DOHH2 (cell line): ENCODE measurements at regions not wholly inside any gene's neighbourhood (a gene's known extent, or its start where the extent isn't known, plus 50 kb on each side); places are given as distances from the start of the nearest gene placed in this dataset.

Experiments
- H3F3A ChIP-seq: fragments of 200-600 bp; sonication (generic), shearing (Covaris generic); 2 replicates; pipeline ENCODE4 v1.6.0; 2016; ENCODE audit warnings: antibody characterized with exemption, mild to moderate bottlenecking; ENCODE audit not compliant: control insufficient read depth, insufficient read depth
- H3K27ac ChIP-seq: fragments of 200-600 bp; sonication (generic); 2 replicates; pipeline ENCODE4 v1.5.1; 2014; ENCODE audit warnings: low read depth, mild to moderate bottlenecking, low read length, moderate library complexity
- H3K27me3 ChIP-seq: fragments of 200-600 bp; sonication (generic); 2 replicates; pipeline ENCODE4 v1.6.1; 2014; ENCODE audit warnings: mild to moderate bottlenecking, low read length, mixed read lengths; ENCODE audit not compliant: control insufficient read depth
- H3K36me3 ChIP-seq: fragments of 200-600 bp; sonication (generic); 2 replicates; pipeline ENCODE4 v1.6.1; 2014; ENCODE audit warnings: mild to moderate bottlenecking, low read length, moderate library complexity, mixed read lengths; ENCODE audit not compliant: control insufficient read depth
- H3K4me1 ChIP-seq: fragments of 200-600 bp; sonication (generic); 2 replicates; pipeline ENCODE4 v1.6.1; 2014; ENCODE audit warnings: mild to moderate bottlenecking, low read length, mixed read lengths; ENCODE audit not compliant: control insufficient read depth
- H3K4me2 ChIP-seq: fragments of 200-600 bp; sonication (generic); 2 replicates; pipeline ENCODE4 v1.6.0; 2014; ENCODE audit warnings: mild to moderate bottlenecking, low read length, moderate library complexity
- H3K4me3 ChIP-seq: fragments of 200-600 bp; sonication (generic); 2 replicates; pipeline ENCODE4 v1.5.1; 2014; ENCODE audit warnings: mild to moderate bottlenecking, low read length, mixed read lengths
- H3K79me2 ChIP-seq: fragments of 200-600 bp; sonication (generic); 2 replicates; pipeline ENCODE4 v1.6.1; 2014; ENCODE audit warnings: mild to moderate bottlenecking, low read length, mixed read lengths; ENCODE audit not compliant: control insufficient read depth
- H3K9me2 ChIP-seq: fragments of 200-600 bp; sonication (generic); replicated peaks from 2 replicates; pipeline ENCODE4 v1.6.1; 2014; ENCODE audit warnings: mild to moderate bottlenecking, low read length, mixed read lengths; ENCODE audit not compliant: control insufficient read depth
- H3K9me3 ChIP-seq: fragments of 200-600 bp; sonication (generic); 2 replicates; pipeline ENCODE4 v1.6.1; 2014; ENCODE audit warnings: antibody characterized with exemption, low read length, mixed read lengths; ENCODE audit not compliant: control insufficient read depth, insufficient read depth
- H4K20me1 ChIP-seq: fragments of 200-600 bp; sonication (generic); 2 replicates; pipeline ENCODE4 v1.6.0; 2014; ENCODE audit warnings: low read depth, mild to moderate bottlenecking, antibody characterized with exemption, low read length, moderate library complexity; ENCODE audit not compliant: control insufficient read depth, insufficient read depth
- EZH2phosphoT487 ChIP-seq: fragments of 200-600 bp; sonication (generic); IDR thresholded peaks from 2 replicates; pipeline ENCODE4 v1.6.1; 2017; ENCODE audit warnings: borderline replicate concordance, mild to moderate bottlenecking, antibody characterized with exemption, low read length, moderate library complexity, mixed read lengths
- TF ChIP-seq, protein P1 (sequence below): fragments of 200-600 bp; sonication (generic); IDR thresholded peaks from one replicate; pipeline ENCODE4 v1.5.1; 2014; ENCODE audit warnings: antibody characterized with exemption, mild to moderate bottlenecking, low read depth, low read length; ENCODE audit not compliant: poor library complexity, severe bottlenecking

DNA sequence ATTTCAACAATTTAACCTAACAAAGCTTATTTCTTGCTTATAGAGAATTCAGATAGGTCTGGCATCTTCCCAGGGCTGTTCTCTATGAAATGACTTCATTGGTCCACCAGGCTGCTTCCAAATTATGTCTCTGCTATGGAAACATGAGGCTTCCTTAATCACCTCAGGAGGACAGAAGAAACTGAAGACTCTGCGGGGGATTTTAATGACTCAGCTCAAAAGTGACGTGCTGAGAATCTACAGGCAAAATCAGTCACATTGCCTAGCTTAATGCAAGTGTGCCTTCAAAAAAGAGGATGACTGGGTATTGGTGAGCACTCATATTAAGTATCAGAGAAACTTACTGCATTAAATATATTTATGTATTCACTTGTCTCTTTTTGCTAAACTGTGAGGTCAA, 315.5 kb upstream of the RGMB start:
- Histone ChIP-seq H3K27ac (no peak overlapping the region), H3K9me2 (no peaks in the 10 kb centered on the region), H3K79me2 (no peaks in the 10 kb centered on the region), H3F3A (no peaks in the 10 kb centered on the region), H3K4me3 (no peak overlapping the region), H3K27me3 (no peaks in the 10 kb centered on the region), H3K9me3 (no peaks in the 10 kb centered on the region), H4K20me1 (no peaks in the 10 kb centered on the region), H3K4me2 (no peak overlapping the region), H3K36me3 (no peaks in the 10 kb centered on the region), H3K4me1 (no peaks in the 10 kb centered on the region)
- no peak for TF ChIP-seq EZH2phosphoT487
- TF ChIP-seq, protein P1, sequence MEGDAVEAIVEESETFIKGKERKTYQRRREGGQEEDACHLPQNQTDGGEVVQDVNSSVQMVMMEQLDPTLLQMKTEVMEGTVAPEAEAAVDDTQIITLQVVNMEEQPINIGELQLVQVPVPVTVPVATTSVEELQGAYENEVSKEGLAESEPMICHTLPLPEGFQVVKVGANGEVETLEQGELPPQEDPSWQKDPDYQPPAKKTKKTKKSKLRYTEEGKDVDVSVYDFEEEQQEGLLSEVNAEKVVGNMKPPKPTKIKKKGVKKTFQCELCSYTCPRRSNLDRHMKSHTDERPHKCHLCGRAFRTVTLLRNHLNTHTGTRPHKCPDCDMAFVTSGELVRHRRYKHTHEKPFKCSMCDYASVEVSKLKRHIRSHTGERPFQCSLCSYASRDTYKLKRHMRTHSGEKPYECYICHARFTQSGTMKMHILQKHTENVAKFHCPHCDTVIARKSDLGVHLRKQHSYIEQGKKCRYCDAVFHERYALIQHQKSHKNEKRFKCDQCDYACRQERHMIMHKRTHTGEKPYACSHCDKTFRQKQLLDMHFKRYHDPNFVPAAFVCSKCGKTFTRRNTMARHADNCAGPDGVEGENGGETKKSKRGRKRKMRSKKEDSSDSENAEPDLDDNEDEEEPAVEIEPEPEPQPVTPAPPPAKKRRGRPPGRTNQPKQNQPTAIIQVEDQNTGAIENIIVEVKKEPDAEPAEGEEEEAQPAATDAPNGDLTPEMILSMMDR = no peak

- Histone ChIP-seq H3K27me3 (no peaks in the 10 kb centered on the region), H4K20me1 (no peaks in the 10 kb centered on the region), H3K4me3 (no peak overlapping the region), H3K9me3 (no peaks in the 10 kb centered on the region), H3K36me3 (no peaks in the 10 kb centered on the region), H3K79me2 (no peaks in the 10 kb centered on the region), H3K9me2 (no peaks in the 10 kb centered on the region), H3K27ac (no peak overlapping the region), H3F3A (no peaks in the 10 kb centered on the region), H3K4me1 (no peaks in the 10 kb centered on the region), H3K4me2 (no peak overlapping the region)
- no peak for TF ChIP-seq EZH2phosphoT487
- TF ChIP-seq, protein P1 = no peak
These were observed 314.7 kb upstream of the RGMB start for GRCh38 chr5:98458726-98459125.

DNA sequence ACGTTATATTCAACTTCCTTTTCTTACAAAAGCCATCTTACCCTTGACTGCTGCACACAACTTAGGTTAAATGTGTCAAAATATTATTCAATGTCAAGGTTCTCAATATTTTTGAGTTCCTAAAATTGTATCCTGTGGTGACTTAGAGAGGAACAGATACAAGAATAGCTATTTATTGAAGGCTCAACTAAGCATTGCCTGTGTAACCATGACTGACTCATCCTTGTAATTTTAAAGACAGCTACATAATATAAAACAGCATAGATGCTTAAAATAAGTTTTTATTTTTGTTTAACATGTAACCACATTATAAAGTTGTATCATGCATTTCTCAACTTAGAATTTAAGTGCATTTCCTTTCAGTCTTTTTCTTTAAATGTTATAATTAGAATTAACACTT, 312.9 kb upstream of the RGMB start:
- Histone ChIP-seq H3K27me3 (peaks cover 3% of the 10 kb centered on the region; the same call in 1 of the 2 replicates), H4K20me1 (no peaks in the 10 kb centered on the region), H3K27ac (no peak overlapping the region), H3K4me3 (no peak overlapping the region), H3K4me2 (no peak overlapping the region), H3K4me1 (peaks cover 10% of the 10 kb centered on the region), H3F3A (no peaks in the 10 kb centered on the region), H3K79me2 (no peaks in the 10 kb centered on the region), H3K36me3 (no peaks in the 10 kb centered on the region), H3K9me3 (no peaks in the 10 kb centered on the region), H3K9me2 (no peaks in the 10 kb centered on the region)
- TF ChIP-seq, protein P1 = no peak
- TF ChIP-seq EZH2phosphoT487 = no peak

GRCh38 chr5:98461485-98461884, 312.0 kb upstream of the RGMB start:
- H3K4me1 ChIP-seq = peaks cover 10% of the 10 kb centered on the region
- H3K36me3 ChIP-seq = no peaks in the 10 kb centered on the region
- H4K20me1 ChIP-seq = no peaks in the 10 kb centered on the region
- H3K9me3 ChIP-seq = no peaks in the 10 kb centered on the region
- no peak overlapping the region for H3K4me2 ChIP-seq
- no peaks in the 10 kb centered on the region for H3K79me2 ChIP-seq
- no peak for TF ChIP-seq EZH2phosphoT487
- TF ChIP-seq, protein P1 = no peak
- H3K27me3 ChIP-seq = peaks cover 3% of the 10 kb centered on the region; the same call in 1 of the 2 replicates
- H3K9me2 ChIP-seq = no peaks in the 10 kb centered on the region
- no peaks in the 10 kb centered on the region for H3F3A ChIP-seq
- H3K4me3 ChIP-seq = no peak overlapping the region
- H3K27ac ChIP-seq = no peak overlapping the region
